NB4 (cell line): ENCODE measurements at regions not wholly inside any gene's neighbourhood (a gene's known extent, or its start where the extent isn't known, plus 50 kb on each side); places are given as distances from the start of the nearest gene placed in this dataset.

Source experiments
- DNase-seq: peaks from one replicate; pipeline ENCODE4 v3.0.0; 2010; ENCODE audit warnings: low read depth
- H3K4me3 ChIP-seq: one replicate; pipeline ENCODE4 v1.5.1; 2011; ENCODE audit warnings: mild to moderate bottlenecking, low read depth, low read length, moderate library complexity
- CTCF ChIP-seq: IDR thresholded peaks from one replicate; pipeline ENCODE4 v1.5.1; 2012; ENCODE audit warnings: low read depth, low read length
- MAX ChIP-seq: IDR thresholded peaks from 2 replicates; pipeline ENCODE4 v1.6.1; 2011; ENCODE audit warnings: low read depth, low read length
- MYC ChIP-seq: IDR thresholded peaks from 2 replicates; pipeline ENCODE4 v1.6.1; 2011; ENCODE audit warnings: low read depth, low read length
- POLR2A ChIP-seq: IDR thresholded peaks from 2 replicates; pipeline ENCODE4 v1.6.1; 2011; ENCODE audit warnings: mild to moderate bottlenecking; ENCODE audit not compliant: insufficient read length; ENCODE audit errors: extremely low read depth

GRCh38 chr7:51634538-51634937 lies 317.9 kb upstream of the COBL start:
- DNase-seq: no peak
- TF ChIP-seq MYC (no peak), POLR2A (no peak)
- H3K4me3 ChIP-seq: no peak overlapping the region

GRCh38 chr7:51634025-51634424 lies 317.4 kb upstream of the COBL start:
- no peak for DNase-seq
- no peak overlapping the region for H3K4me3 ChIP-seq
- TF ChIP-seq MAX (no peak), POLR2A (no peak), CTCF (no peak), MYC (no peak)

- TF ChIP-seq MYC (no peak), CTCF (no peak), MAX (no peak), POLR2A (no peak)
- DNase-seq: no peak
Measured at GRCh38 chr7:51633596-51633995, 317.0 kb upstream of the COBL start.

GRCh38 chr7:51633006-51633405 lies 316.4 kb upstream of the COBL start:
- no peak overlapping the region for H3K4me3 ChIP-seq
- no peak for DNase-seq
- TF ChIP-seq MYC (no peak), CTCF (no peak), POLR2A (no peak), MAX (no peak)

More at GRCh38 chr7:51633596-51633995, 317.0 kb upstream of the COBL start:
- H3K4me3 ChIP-seq: no peak overlapping the region

- DNase-seq: no peak
- no peak overlapping the region for H3K4me3 ChIP-seq
- TF ChIP-seq MYC (no peak), POLR2A (no peak), MAX (no peak)
Measured at GRCh38 chr7:51630933-51631332, 314.3 kb upstream of the COBL start.

GRCh38 chr7:51629206-51629605 lies 312.6 kb upstream of the COBL start:
- no peak overlapping the region for H3K4me3 ChIP-seq
- DNase-seq: no peak
- no peak for TF ChIP-seq CTCF
- no peak for TF ChIP-seq MAX
- no peak for TF ChIP-seq MYC
- TF ChIP-seq POLR2A: no peak

- no peak overlapping the region for H3K4me3 ChIP-seq
- no peak for DNase-seq
- no peak for TF ChIP-seq POLR2A
- no peak for TF ChIP-seq CTCF
- no peak for TF ChIP-seq MYC
- TF ChIP-seq MAX: no peak
Measured at GRCh38 chr7:51621956-51622355, 305.3 kb upstream of the COBL start.
